ENCODE measurements at regions not wholly inside any gene's neighbourhood (a gene's known extent, or its start where the extent isn't known, plus 50 kb on each side); places are given as distances from the start of the nearest gene placed in this dataset.

GRCh38 chr10:65818990-65819389, 1106.8 kb upstream of the LRRTM3 start:
- DNase-seq = no peak
- no peaks in the 10 kb centered on the region for H3K4me1 ChIP-seq
- no peak overlapping the region for H3K4me3 ChIP-seq
- H3K36me3 ChIP-seq = no peaks in the 10 kb centered on the region
- H3K9me3 ChIP-seq = no peaks in the 10 kb centered on the region
- no peak overlapping the region for H3K27ac ChIP-seq
- H3K27me3 ChIP-seq = no peaks in the 10 kb centered on the region
- no peak for TF ChIP-seq POLR2A (IDR thresholded peaks at IDR 0.05)
- TF ChIP-seq CTCF (IDR thresholded peaks at IDR 0.05) = no peak

- TF ChIP-seq POLR2A (IDR thresholded peaks at IDR 0.05) (no peak), CTCF (IDR thresholded peaks at IDR 0.05) (no peak)
Observed at GRCh38 chr10:65827359-65827758, 1098.5 kb upstream of the LRRTM3 start.

GRCh38 chr10:65838811-65839210, 1087.0 kb upstream of the LRRTM3 start:
- Histone ChIP-seq H3K27ac (no peak overlapping the region), H3K4me3 (no peak overlapping the region), H3K36me3 (no peaks in the 10 kb centered on the region), H3K27me3 (no peaks in the 10 kb centered on the region), H3K9me3 (no peaks in the 10 kb centered on the region), H3K4me1 (no peaks in the 10 kb centered on the region)
- no peak for DNase-seq
- no peak for TF ChIP-seq CTCF (IDR thresholded peaks at IDR 0.05)
- no peak for TF ChIP-seq POLR2A (IDR thresholded peaks at IDR 0.05)

More at GRCh38 chr10:65827359-65827758, 1098.5 kb upstream of the LRRTM3 start:
- H3K9me3 ChIP-seq = no peaks in the 10 kb centered on the region
- no peaks in the 10 kb centered on the region for H3K36me3 ChIP-seq
- no peaks in the 10 kb centered on the region for H3K27me3 ChIP-seq
- DNase-seq = no peak
- no peak overlapping the region for H3K4me3 ChIP-seq
- H3K4me1 ChIP-seq = no peaks in the 10 kb centered on the region
- no peak overlapping the region for H3K27ac ChIP-seq

GRCh38 chr10:65843203-65843602, 1082.6 kb upstream of the LRRTM3 start:
- Histone ChIP-seq H3K9me3 (no peaks in the 10 kb centered on the region), H3K36me3 (no peaks in the 10 kb centered on the region), H3K4me1 (no peaks in the 10 kb centered on the region), H3K27me3 (no peaks in the 10 kb centered on the region), H3K27ac (no peak overlapping the region), H3K4me3 (no peak overlapping the region)
- no peak for TF ChIP-seq POLR2A (IDR thresholded peaks at IDR 0.05)
- no peak for TF ChIP-seq CTCF (IDR thresholded peaks at IDR 0.05)
- DNase-seq = no peak

- Histone ChIP-seq H3K27me3 (no peaks in the 10 kb centered on the region), H3K4me3 (no peak overlapping the region), H3K4me1 (no peaks in the 10 kb centered on the region), H3K36me3 (no peaks in the 10 kb centered on the region), H3K9me3 (no peaks in the 10 kb centered on the region), H3K27ac (no peak overlapping the region)
- TF ChIP-seq POLR2A (IDR thresholded peaks at IDR 0.05) (no peak), CTCF (IDR thresholded peaks at IDR 0.05) (no peak)
- no peak for DNase-seq
Observed at GRCh38 chr10:65845916-65846315, 1079.9 kb upstream of the LRRTM3 start.

- no peak for TF ChIP-seq CTCF (IDR thresholded peaks at IDR 0.05)
- TF ChIP-seq POLR2A (IDR thresholded peaks at IDR 0.05) = no peak
- H3K27me3 ChIP-seq = no peaks in the 10 kb centered on the region
- no peaks in the 10 kb centered on the region for H3K4me1 ChIP-seq
- no peak for DNase-seq
- H3K9me3 ChIP-seq = no peaks in the 10 kb centered on the region
- no peaks in the 10 kb centered on the region for H3K36me3 ChIP-seq
- H3K27ac ChIP-seq = no peak overlapping the region
- H3K4me3 ChIP-seq = no peak overlapping the region
Observed at GRCh38 chr10:65846541-65846940, 1079.3 kb upstream of the LRRTM3 start.

All from Peyer's patch (tissue), 4 donors.